ENCODE measurements at regions not wholly inside any gene's neighbourhood (a gene's known extent, or its start where the extent isn't known, plus 50 kb on each side); places are given as distances from the start of the nearest gene placed in this dataset.

- peak; percentile 57 for DNase-seq (ENCODE audit: low read depth)
- H3K4me3 ChIP-seq (ENCODE audit: low read depth, low read length) = no peak overlapping the region
- no peak for TF ChIP-seq MYC (IDR thresholded peaks at IDR 0.05; ENCODE audit: low read depth, low read length)
- no peak for TF ChIP-seq POLR2A (IDR thresholded peaks at IDR 0.05; ENCODE audit: extremely low read depth, insufficient read length)
- TF ChIP-seq, protein P1, sequence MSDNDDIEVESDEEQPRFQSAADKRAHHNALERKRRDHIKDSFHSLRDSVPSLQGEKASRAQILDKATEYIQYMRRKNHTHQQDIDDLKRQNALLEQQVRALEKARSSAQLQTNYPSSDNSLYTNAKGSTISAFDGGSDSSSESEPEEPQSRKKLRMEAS (IDR thresholded peaks at IDR 0.05; ENCODE audit: low read depth, low read length) = no peak
- TF ChIP-seq, protein P2, sequence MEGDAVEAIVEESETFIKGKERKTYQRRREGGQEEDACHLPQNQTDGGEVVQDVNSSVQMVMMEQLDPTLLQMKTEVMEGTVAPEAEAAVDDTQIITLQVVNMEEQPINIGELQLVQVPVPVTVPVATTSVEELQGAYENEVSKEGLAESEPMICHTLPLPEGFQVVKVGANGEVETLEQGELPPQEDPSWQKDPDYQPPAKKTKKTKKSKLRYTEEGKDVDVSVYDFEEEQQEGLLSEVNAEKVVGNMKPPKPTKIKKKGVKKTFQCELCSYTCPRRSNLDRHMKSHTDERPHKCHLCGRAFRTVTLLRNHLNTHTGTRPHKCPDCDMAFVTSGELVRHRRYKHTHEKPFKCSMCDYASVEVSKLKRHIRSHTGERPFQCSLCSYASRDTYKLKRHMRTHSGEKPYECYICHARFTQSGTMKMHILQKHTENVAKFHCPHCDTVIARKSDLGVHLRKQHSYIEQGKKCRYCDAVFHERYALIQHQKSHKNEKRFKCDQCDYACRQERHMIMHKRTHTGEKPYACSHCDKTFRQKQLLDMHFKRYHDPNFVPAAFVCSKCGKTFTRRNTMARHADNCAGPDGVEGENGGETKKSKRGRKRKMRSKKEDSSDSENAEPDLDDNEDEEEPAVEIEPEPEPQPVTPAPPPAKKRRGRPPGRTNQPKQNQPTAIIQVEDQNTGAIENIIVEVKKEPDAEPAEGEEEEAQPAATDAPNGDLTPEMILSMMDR (IDR thresholded peaks at IDR 0.05; ENCODE audit: low read depth, low read length) = peak; percentile 31
Observed at GRCh38 chr5:61933787-61934626, 372.0 kb upstream of the KIF2A start.

DNA sequence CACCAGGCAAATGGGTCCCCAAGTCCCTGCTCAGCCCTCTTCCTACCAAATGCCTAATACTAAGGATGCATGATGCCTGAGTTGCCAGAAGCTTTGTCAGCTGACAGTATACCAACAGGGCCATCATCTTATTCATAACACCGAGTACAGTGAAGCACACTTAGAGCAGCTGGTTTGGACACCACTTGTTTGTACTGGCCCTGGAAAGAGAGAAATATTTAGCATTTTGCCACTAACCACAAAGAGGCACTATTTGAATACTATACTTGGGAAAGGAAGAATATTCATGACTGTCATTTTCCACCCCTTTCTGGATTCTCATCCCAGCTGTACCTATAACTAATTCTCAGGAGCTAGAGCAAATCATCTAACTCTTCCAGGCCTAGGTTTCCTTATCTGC, 364.4 kb upstream of the KIF2A start:
- no peak overlapping the region for H3K4me3 ChIP-seq (ENCODE audit: low read depth, low read length)
- no peak for DNase-seq (ENCODE audit: low read depth)
- TF ChIP-seq, protein P2 (IDR thresholded peaks at IDR 0.05; ENCODE audit: low read depth, low read length) = no peak
- TF ChIP-seq, protein P1 (IDR thresholded peaks at IDR 0.05; ENCODE audit: low read depth, low read length) = no peak

DNA sequence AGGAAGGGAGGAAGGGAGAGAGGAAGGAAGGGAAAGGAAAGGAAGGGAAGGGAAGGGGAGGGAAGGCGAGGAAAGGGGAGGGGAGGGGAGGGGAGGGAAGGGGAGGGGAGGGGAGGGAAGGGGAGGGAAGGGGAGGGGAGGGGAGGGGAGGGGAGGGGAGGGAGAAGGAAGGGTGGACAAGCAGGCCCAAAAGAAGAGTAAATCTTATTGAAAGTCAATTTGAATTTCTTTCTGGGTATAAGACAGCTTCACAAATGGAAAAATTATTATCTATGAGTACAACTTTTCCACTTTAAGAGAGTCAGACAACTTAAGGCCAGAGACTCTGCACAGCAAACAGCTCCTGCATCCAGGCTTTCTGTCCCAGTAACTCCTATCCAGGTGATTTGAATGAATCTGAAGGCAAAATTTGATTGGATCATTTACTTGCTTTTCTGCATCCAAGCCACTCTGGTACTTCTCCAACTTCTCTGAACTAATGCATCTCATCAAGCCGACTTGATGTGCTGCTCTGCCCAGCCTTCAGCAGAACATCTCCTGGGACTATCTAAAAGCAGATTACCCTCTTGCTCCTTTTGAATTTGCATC, 363.4 kb upstream of the KIF2A start:
- no peak overlapping the region for H3K4me3 ChIP-seq (ENCODE audit: low read depth, low read length)
- TF ChIP-seq, protein P1 (IDR thresholded peaks at IDR 0.05; ENCODE audit: low read depth, low read length) = no peak
- DNase-seq (ENCODE audit: low read depth) = no peak

DNA sequence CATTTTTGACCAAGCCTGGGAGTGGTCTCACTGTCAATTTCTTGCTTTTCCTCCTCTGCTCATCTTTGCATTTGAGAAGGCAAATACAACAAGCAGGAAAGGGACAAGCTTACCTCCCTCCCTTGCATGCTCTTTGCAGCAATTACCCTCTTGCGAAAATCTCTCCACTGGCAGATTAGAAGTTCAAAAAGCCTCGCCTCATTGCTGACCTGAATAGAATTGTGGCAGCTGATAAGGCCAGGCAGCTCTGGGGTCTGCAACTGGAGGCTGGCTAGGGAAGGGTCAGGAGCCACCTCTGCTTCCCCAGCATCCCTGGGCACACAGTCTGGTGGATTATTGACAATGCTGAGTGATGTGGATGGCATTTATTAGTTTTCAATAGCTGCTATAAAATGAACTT, 362.3 kb upstream of the KIF2A start:
- TF ChIP-seq, protein P2 (IDR thresholded peaks at IDR 0.05; ENCODE audit: low read depth, low read length) = no peak
- TF ChIP-seq, protein P1 (IDR thresholded peaks at IDR 0.05; ENCODE audit: low read depth, low read length) = no peak
- TF ChIP-seq MYC (IDR thresholded peaks at IDR 0.05; ENCODE audit: low read depth, low read length) (no peak), POLR2A (IDR thresholded peaks at IDR 0.05; ENCODE audit: extremely low read depth, insufficient read length) (no peak)
- H3K4me3 ChIP-seq (ENCODE audit: low read depth, low read length) = no peak overlapping the region
- no peak for DNase-seq (ENCODE audit: low read depth)

DNA sequence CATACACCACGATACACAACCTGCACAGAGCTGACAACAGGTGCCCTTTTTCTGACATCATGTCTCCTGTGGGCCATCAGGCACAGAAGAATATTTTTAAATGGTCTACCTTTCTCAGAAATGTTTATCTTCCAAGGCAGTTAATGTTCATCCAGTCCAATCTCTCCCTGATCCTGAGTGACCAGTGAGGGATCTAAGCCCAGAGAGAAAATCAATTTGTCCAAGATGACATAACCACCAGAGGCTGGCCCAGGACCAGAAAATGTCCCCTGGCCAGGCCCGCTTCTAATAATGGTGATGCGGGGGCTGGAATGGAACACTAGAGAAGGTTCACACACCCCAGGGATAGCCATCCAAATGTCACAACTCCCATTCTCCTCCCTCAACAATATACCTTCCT, 357.9 kb upstream of the KIF2A start:
- H3K4me3 ChIP-seq (ENCODE audit: low read depth, low read length) = no peak overlapping the region
- DNase-seq (ENCODE audit: low read depth) = no peak
- TF ChIP-seq, protein P2 (IDR thresholded peaks at IDR 0.05; ENCODE audit: low read depth, low read length) = no peak
- TF ChIP-seq, protein P1 (IDR thresholded peaks at IDR 0.05; ENCODE audit: low read depth, low read length) = no peak
- no peak for TF ChIP-seq POLR2A (IDR thresholded peaks at IDR 0.05; ENCODE audit: extremely low read depth, insufficient read length)
- TF ChIP-seq MYC (IDR thresholded peaks at IDR 0.05; ENCODE audit: low read depth, low read length) = no peak

GRCh38 chr5:61949054-61949678, 356.8 kb upstream of the KIF2A start:
- DNase-seq (ENCODE audit: low read depth) = no peak
- no peak overlapping the region for H3K4me3 ChIP-seq (ENCODE audit: low read depth, low read length)
- TF ChIP-seq POLR2A (IDR thresholded peaks at IDR 0.05; ENCODE audit: extremely low read depth, insufficient read length) (no peak), MYC (IDR thresholded peaks at IDR 0.05; ENCODE audit: low read depth, low read length) (no peak)
- TF ChIP-seq, protein P2 (IDR thresholded peaks at IDR 0.05; ENCODE audit: low read depth, low read length) = no peak
- TF ChIP-seq, protein P1 (IDR thresholded peaks at IDR 0.05; ENCODE audit: low read depth, low read length) = no peak

All from NB4 (cell line).